H1 (cell line): ENCODE measurements at regions not wholly inside any gene's neighbourhood (a gene's known extent, or its start where the extent isn't known, plus 50 kb on each side); places are given as distances from the start of the nearest gene placed in this dataset.

Source experiments
- BRCA1 ChIP-seq: IDR thresholded peaks from 2 replicates; pipeline ENCODE4 v1.6.1; 2012; ENCODE audit warnings: low read depth, low read length, improper control_type of control experiment
- CHD7 ChIP-seq: fragments of 300-600 bp; sonication (generic); IDR thresholded peaks from 2 replicates; pipeline ENCODE4 v1.7.1; 2012; ENCODE audit warnings: low read length, moderate library complexity, mild to moderate bottlenecking, inconsistent platforms; ENCODE audit not compliant: insufficient replicate concordance
- E2F6 ChIP-seq: IDR thresholded peaks from 2 replicates; pipeline ENCODE4 v1.6.1; 2012; ENCODE audit warnings: inconsistent platforms
- KDM5A ChIP-seq: fragments of 200-600 bp; IDR thresholded peaks from 2 replicates; pipeline ENCODE4 v1.7.1; 2012; ENCODE audit warnings: mild to moderate bottlenecking, low read length, inconsistent platforms, mixed read lengths
- MAFK ChIP-seq: IDR thresholded peaks from 2 replicates; pipeline ENCODE4 v1.6.1; 2012; ENCODE audit warnings: low read depth, mild to moderate bottlenecking, improper control_type of control experiment, low read length
- PHF8 ChIP-seq: fragments of 200-600 bp; sonication (generic); conservative IDR thresholded peaks from 2 replicates; pipeline ENCODE4 v1.7.1; 2012; ENCODE audit warnings: low read depth, mild to moderate bottlenecking, inconsistent platforms, low read length, moderate library complexity
- SIN3A ChIP-seq, 2 experiments: IDR thresholded peaks in 1 of 2; conservative IDR thresholded peaks in 1 of 2; 2 replicates each; pipeline ENCODE4 v1.6.1; 2011 to 2012; ENCODE audit warnings: low read length in 2 of 2, improper control_type of control experiment in 1 of 2, low read depth in 1 of 2, mild to moderate bottlenecking in 1 of 2
- SRF ChIP-seq: IDR thresholded peaks from 2 replicates; pipeline ENCODE4 v1.6.1; 2011; ENCODE audit warnings: mild to moderate bottlenecking, low read depth, low read length, moderate library complexity
- TBP ChIP-seq: IDR thresholded peaks from 2 replicates; pipeline ENCODE4 v1.6.1; 2011; ENCODE audit warnings: low read depth, low read length, improper control_type of control experiment
- TCF12 ChIP-seq: IDR thresholded peaks from 2 replicates; pipeline ENCODE4 v1.6.1; 2011; ENCODE audit warnings: low read depth, mild to moderate bottlenecking, low read length

GRCh38 chr14:89565607-89566006 is 148.6 kb upstream of the FOXN3 start (continued):
- TF ChIP-seq CHD7: no peak
- no peak for TF ChIP-seq SRF
- TF ChIP-seq TBP: no peak
- no peak for TF ChIP-seq PHF8
- TF ChIP-seq BRCA1: no peak
- no peak for TF ChIP-seq E2F6
- TF ChIP-seq TCF12: no peak
- TF ChIP-seq KDM5A: no peak
- TF ChIP-seq SIN3A (conservative IDR thresholded peaks at IDR 0.05 in 1 of 2, IDR thresholded peaks at IDR 0.05 in 1 of 2; ENCODE audit: low read depth in 1 of 2, low read length in 2 of 2): no peak
- no peak for TF ChIP-seq MAFK
